Mesendoderm (in vitro differentiated cells): ENCODE measurements at regions not wholly inside any gene's neighbourhood (a gene's known extent, or its start where the extent isn't known, plus 50 kb on each side); places are given as distances from the start of the nearest gene placed in this dataset.

Source experiments
- DNase-seq: peaks from one replicate; pipeline ENCODE4 v3.0.0; 2013
- H2AK5ac ChIP-seq: 2 replicates; pipeline ENCODE4 v1.6.1; 2013; ENCODE audit warnings: low read length, inconsistent platforms
- H2BK120ac ChIP-seq: 2 replicates; pipeline ENCODE4 v1.6.1; 2013; ENCODE audit warnings: low read depth, mild to moderate bottlenecking, low read length, moderate library complexity, mixed read lengths
- H2BK15ac ChIP-seq: replicated peaks from 2 replicates; pipeline ENCODE4 v1.6.1; 2013; ENCODE audit warnings: low read depth, mild to moderate bottlenecking, moderate library complexity
- H2BK5ac ChIP-seq: 2 replicates; pipeline ENCODE4 v1.6.1; 2013; ENCODE audit warnings: low read length, inconsistent platforms
- H3K18ac ChIP-seq: 2 replicates; pipeline ENCODE4 v1.6.1; 2013; ENCODE audit warnings: mild to moderate bottlenecking, low read length, mixed read lengths
- H3K23ac ChIP-seq: one replicate; pipeline ENCODE4 v1.6.1; 2013; ENCODE audit warnings: low read length
- H3K27ac ChIP-seq: 2 replicates; pipeline ENCODE4 v1.5.1; 2013; ENCODE audit warnings: low read depth, mild to moderate bottlenecking, inconsistent platforms, low read length, moderate library complexity
- H3K27me3 ChIP-seq: 2 replicates; pipeline ENCODE4 v1.6.1; 2013; ENCODE audit warnings: low read length, control low read depth, mild to moderate bottlenecking, inconsistent platforms; ENCODE audit not compliant: insufficient read depth, poor library complexity
- H3K36me3 ChIP-seq: 2 replicates; pipeline ENCODE4 v1.6.1; 2013; ENCODE audit warnings: low read length, inconsistent platforms; ENCODE audit not compliant: control insufficient read depth, insufficient read depth
- H3K4ac ChIP-seq: one replicate; pipeline ENCODE4 v1.6.1; 2013; ENCODE audit warnings: low read depth, mild to moderate bottlenecking, low read length, moderate library complexity
- H3K4me1 ChIP-seq: 2 replicates; pipeline ENCODE4 v1.6.1; 2013; ENCODE audit warnings: low read depth, low read length, inconsistent platforms; ENCODE audit not compliant: control insufficient read depth
- H3K4me2 ChIP-seq: 2 replicates; pipeline ENCODE4 v1.6.1; 2013; ENCODE audit warnings: low read length
- H3K4me3 ChIP-seq: 2 replicates; pipeline ENCODE4 v1.5.1; 2013; ENCODE audit warnings: mild to moderate bottlenecking, low read length
- H3K56ac ChIP-seq: one replicate; pipeline ENCODE4 v1.6.1; 2013; ENCODE audit warnings: low read length
- H3K79me1 ChIP-seq: 2 replicates; pipeline ENCODE4 v1.6.1; 2013; ENCODE audit warnings: low read length, inconsistent platforms
- H3K79me2 ChIP-seq: 2 replicates; pipeline ENCODE4 v1.6.1; 2013; ENCODE audit warnings: mild to moderate bottlenecking, low read length; ENCODE audit not compliant: control insufficient read depth, insufficient read depth
- H3K9ac ChIP-seq: 2 replicates; pipeline ENCODE4 v1.6.1; 2013; ENCODE audit warnings: low read length, inconsistent platforms
- H4K5ac ChIP-seq: one replicate; pipeline ENCODE4 v1.6.1; 2013; ENCODE audit warnings: low read length
- H4K8ac ChIP-seq: one replicate; pipeline ENCODE4 v1.6.1; 2013; ENCODE audit warnings: low read depth, mild to moderate bottlenecking, control low read depth, low read length, moderate library complexity
- WGBS: extraction: QIAGEN DNeasy Blood & Tissue Kit; methylation state at CpG from one replicate; pipeline ENCODE4 v1.1.7; 2013; ENCODE audit warnings: low lambda C conversion rate, missing lambda C conversion rate; ENCODE audit not compliant: insufficient coverage; ENCODE audit errors: extremely low coverage; 5-methylcytosine and 5-hydroxymethylcytosine counted together

DNA sequence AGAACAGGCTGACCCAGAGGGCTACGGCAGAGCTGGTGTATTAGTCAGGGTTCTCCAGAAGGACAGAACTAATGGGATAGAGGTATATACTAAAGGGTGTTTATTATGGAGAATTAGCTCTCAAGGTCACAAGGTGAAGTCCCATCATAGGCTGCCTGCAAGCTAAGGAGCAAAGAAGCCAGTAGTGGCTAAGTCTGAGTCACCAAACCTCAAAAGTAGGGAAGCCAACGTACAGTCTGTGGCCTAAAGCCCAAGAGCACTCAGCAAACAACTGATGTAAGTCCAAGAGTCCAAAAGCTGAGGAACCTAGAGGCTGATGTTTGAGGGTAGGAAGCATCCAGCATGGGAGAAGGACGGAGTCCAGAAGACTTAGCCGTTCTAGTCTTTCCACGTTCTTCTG, 179.2 kb downstream of the BACH1 start:
- Histone ChIP-seq H2AK5ac (no peak overlapping the region), H4K8ac (no peak overlapping the region), H3K4ac (no peak overlapping the region), H3K23ac (no peak overlapping the region), H3K36me3 (no peaks in the 10 kb centered on the region), H3K56ac (no peak overlapping the region), H3K27ac (no peak overlapping the region), H3K18ac (no peak overlapping the region), H3K79me1 (no peaks in the 10 kb centered on the region), H3K4me1 (no peaks in the 10 kb centered on the region), H3K9ac (no peak overlapping the region), H3K27me3 (no peaks in the 10 kb centered on the region), H2BK120ac (no peak overlapping the region), H3K79me2 (no peaks in the 10 kb centered on the region), H2BK15ac (no peak overlapping the region), H2BK5ac (no peak overlapping the region), H4K5ac (no peak overlapping the region), H3K4me2 (no peak overlapping the region), H3K4me3 (no peak overlapping the region)
- DNase-seq, result no peak
- WGBS, result no CpG with 5 or more reads among the region's 5 CpGs

DNA sequence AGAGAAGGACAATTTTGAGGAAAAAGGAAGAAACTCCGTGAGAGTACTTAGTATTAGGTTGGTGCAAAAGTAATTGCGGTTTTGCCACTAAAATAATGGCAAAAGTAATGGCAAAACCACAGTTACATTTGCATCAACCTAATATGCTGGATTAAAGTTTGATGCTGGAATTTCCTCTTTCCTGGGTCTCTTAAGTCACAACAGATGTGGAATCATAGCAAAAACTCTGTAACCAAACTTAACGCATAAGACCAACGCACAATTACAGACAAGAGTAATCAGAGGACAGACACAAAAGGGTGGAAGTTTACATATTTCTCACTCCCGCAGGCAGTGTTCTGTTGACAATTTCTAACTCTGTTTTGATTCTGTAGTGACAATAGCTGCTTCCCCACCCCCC, 182.4 kb downstream of the BACH1 start:
- Histone ChIP-seq H2BK120ac (no peak overlapping the region), H3K9ac (no peak overlapping the region), H3K56ac (no peak overlapping the region), H3K79me2 (no peaks in the 10 kb centered on the region), H2BK15ac (no peak overlapping the region), H3K27ac (no peak overlapping the region), H3K4ac (no peak overlapping the region), H3K79me1 (no peaks in the 10 kb centered on the region), H3K4me1 (no peaks in the 10 kb centered on the region), H2AK5ac (no peak overlapping the region), H3K18ac (no peak overlapping the region), H3K4me3 (no peak overlapping the region), H2BK5ac (no peak overlapping the region), H3K23ac (no peak overlapping the region), H4K8ac (no peak overlapping the region), H4K5ac (no peak overlapping the region), H3K36me3 (no peaks in the 10 kb centered on the region), H3K4me2 (no peak overlapping the region), H3K27me3 (no peaks in the 10 kb centered on the region)
- no peak for DNase-seq
- WGBS, result no CpG with 5 or more reads among the region's 5 CpGs

DNA sequence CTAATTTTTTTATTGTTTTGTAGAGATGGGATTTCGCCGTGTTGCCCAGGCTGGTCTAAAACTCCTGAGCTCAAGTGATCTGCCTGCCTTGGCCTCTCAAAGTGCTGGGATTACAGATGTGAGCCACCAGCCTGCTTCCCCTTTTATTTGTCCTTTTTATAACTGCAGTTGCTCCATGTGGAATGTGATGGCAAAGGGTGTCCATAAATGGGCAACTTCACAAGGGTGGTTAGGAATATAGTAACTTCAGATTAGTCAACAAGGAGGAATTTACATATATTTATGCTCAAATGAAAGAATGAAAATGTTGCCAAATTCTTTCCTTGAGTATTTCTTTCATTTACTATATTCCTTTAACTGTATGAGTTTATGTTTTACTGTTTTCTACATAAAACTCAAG, 182.9 kb downstream of the BACH1 start:
- H3K56ac ChIP-seq, result no peak overlapping the region
- no peak overlapping the region for H3K4me3 ChIP-seq
- H3K27ac ChIP-seq, result no peak overlapping the region
- H3K4me2 ChIP-seq, result no peak overlapping the region
- no peaks in the 10 kb centered on the region for H3K4me1 ChIP-seq
- DNase-seq, result no peak
- no peak overlapping the region for H3K4ac ChIP-seq
- no peak overlapping the region for H3K18ac ChIP-seq
- H2BK5ac ChIP-seq, result no peak overlapping the region
- H3K36me3 ChIP-seq, result no peaks in the 10 kb centered on the region
- no peaks in the 10 kb centered on the region for H3K79me2 ChIP-seq
- H4K8ac ChIP-seq, result no peak overlapping the region
- H3K23ac ChIP-seq, result no peak overlapping the region
- no CpG with 5 or more reads among the region's 2 CpGs for WGBS
- H2BK15ac ChIP-seq, result no peak overlapping the region
- no peak overlapping the region for H2AK5ac ChIP-seq
- no peak overlapping the region for H4K5ac ChIP-seq
- H2BK120ac ChIP-seq, result no peak overlapping the region
- H3K9ac ChIP-seq, result no peak overlapping the region
- H3K27me3 ChIP-seq, result no peaks in the 10 kb centered on the region
- no peaks in the 10 kb centered on the region for H3K79me1 ChIP-seq

DNA sequence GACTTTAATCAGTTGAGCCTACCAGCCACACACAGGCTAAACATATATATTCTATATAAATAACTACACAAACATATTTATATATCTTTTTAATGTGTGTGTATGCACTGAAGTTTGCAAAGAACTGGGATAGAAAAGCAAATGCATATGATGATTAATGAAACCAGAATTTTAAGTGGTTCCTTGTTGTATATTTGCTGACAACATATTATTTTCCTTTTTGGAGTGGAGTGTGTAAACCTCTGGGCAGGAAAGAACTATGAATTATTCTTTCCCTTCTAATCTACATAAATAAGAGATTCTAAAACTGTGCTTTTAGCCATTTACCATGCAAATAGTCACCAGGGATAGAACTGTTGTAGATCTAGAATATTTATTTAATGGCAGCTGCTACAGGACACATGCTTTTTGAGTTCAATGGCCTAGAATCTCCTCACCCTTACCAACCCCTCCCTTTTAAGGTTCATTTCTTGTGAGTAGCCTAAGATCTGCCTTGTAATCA, 187.6 kb downstream of the BACH1 start:
- H3K4ac ChIP-seq, result no peak overlapping the region
- no peak overlapping the region for H4K5ac ChIP-seq

More for the DNA sequence above, 187.6 kb downstream of the BACH1 start:
- Histone ChIP-seq H3K27ac (no peak overlapping the region), H3K9ac (no peak overlapping the region), H3K4me3 (no peak overlapping the region), H3K56ac (no peak overlapping the region), H3K18ac (no peak overlapping the region), H2BK15ac (no peak overlapping the region), H2AK5ac (no peak overlapping the region), H2BK120ac (no peak overlapping the region), H3K36me3 (no peaks in the 10 kb centered on the region), H3K4me1 (no peaks in the 10 kb centered on the region), H3K79me1 (no peaks in the 10 kb centered on the region), H4K8ac (no peak overlapping the region), H3K79me2 (no peaks in the 10 kb centered on the region), H3K27me3 (no peaks in the 10 kb centered on the region), H3K23ac (no peak overlapping the region), H2BK5ac (no peak overlapping the region), H3K4me2 (no peak overlapping the region)
- no peak for DNase-seq
